GM18909 (cell line): ENCODE measurements at regions not wholly inside any gene's neighbourhood (a gene's known extent, or its start where the extent isn't known, plus 50 kb on each side); places are given as distances from the start of the nearest gene placed in this dataset.
"Not testable (repeated sequence)": the region's sequence is repeated elsewhere in the genome, so short reads cannot be mapped to it uniquely, and the experiment has no call there.

Experiments
- ATAC-seq: cut with Tn5 transposase; IDR thresholded peaks from one replicate; pipeline ENCODE4 v1.9.1; 2021; ENCODE audit warnings: mild to moderate bottlenecking; ENCODE audit not compliant: unreplicated experiment, poor library complexity

DNA sequence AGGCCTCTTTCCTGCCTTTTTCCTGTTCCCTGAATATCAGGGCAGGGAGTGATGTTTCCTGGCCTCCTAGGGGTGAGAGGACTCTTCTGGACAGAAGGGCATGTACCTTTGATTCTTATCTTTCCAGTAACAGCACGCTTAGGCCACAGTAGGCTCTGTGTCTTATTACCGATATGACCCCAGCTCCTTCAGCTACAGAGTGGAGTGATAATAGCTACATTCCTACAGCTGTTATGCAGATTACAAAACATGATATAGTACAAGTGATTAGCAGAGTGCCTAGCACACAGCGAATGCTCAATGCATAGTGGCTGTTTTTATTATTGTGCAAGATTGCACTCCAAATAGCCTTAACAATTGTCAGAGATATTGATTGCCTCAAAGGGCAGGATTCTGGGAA is 574.2 kb downstream of the CCSER2 start:
- no peak for ATAC-seq

DNA sequence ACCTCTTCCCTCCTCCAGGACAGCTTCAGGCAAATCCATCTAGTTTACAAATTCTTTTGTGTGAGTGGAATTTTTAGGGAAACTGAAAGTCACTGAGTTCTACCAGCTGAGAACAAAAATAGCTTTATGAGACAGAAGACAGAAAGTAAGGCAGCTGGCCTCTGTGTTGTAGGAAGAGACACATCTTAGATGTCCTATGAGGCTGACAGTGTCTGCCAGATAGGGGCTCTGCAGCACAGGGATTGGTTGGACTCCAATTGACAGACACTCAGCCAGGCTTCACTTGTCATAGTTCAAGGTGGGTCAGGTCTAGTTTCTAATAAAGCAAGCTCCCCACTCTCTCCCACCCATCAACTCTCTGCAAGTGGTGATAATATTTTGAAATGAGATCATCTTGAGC is 574.9 kb downstream of the CCSER2 start:
- no peak for ATAC-seq

DNA sequence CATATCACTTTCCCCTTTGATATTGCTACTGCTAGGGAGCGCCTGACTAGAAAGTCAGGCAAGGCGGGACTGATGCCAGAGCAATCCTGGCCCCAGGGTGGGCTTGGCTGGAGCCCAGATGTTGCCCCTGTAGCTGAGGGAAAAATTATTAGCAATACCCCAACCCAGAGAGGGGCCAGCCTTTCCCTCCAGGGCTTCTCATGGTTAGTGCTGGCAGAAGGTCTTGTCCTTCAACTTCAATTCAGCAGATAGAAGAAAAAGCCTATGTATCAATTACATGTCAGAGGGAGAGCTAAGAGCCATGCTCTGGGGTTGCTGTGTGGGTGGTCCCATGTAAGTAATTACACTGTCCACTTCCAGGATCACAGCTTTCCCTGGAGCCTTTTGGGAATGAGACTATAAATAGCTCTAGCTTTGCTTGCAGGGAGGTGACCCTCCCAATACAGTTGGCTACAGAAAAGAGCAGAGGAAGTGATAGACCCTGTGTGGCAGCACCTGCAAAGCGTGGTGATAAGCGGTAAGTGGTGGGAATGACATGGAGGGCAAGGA is 579.1 kb downstream of the CCSER2 start:
- ATAC-seq, result no peak

DNA sequence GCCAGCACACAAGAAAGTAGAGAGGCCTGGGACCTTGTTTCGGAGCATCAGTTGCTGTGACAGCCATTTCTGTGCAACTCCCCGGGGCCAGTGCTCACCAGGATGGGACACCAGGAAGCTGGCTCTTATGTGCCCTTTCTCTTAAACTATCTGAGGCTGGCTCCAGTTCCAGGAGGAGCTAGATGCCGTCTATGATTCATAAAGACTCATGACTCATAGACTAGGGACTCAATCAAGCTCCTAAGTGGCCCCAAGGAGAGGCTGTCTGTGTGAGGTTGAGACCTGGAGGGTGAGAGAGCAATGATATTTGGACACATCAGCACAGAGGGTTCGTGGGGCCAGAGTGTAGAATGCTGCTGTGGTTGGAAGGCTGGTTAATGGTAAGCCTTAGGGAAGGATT is 580.1 kb downstream of the CCSER2 start:
- no peak for ATAC-seq

DNA sequence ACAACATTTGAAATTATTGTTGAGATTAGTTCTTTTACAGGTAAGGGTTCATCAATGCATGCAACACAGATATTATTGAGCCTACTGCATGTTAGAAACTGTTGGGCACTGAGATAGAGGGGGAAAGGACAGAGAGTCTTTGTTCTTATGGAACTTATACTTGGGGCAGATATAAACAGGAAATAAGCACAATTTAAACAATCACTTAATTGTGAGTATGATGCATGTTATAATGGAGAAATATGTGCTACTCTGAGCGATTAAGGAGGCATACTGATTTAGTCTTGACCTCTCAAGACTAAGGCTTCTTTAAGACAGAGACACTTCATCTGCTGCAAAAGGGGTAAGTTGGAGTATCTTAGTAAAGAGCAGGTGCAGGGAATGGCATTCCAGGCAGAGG is 593.3 kb downstream of the CCSER2 start:
- no peak for ATAC-seq

DNA sequence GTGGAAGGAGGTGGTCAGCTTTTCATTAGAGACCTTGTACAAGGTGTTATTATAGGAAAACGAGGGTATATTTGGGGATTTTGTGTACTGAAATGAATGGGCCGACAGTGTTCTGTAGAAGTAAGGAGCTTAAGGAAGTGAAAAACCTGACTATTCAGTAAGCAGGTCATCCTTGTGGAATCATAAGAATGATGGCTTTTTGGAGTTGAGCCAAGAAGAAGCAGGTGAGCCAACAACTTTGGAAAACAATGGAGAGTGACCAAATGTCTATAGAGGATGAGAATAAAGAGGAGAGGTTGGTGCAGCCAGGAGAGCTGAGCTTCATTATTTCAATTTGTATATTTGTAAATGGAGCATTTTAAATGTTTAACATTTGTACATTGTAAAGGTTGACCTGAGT is 595.7 kb downstream of the CCSER2 start:
- no peak for ATAC-seq

DNA sequence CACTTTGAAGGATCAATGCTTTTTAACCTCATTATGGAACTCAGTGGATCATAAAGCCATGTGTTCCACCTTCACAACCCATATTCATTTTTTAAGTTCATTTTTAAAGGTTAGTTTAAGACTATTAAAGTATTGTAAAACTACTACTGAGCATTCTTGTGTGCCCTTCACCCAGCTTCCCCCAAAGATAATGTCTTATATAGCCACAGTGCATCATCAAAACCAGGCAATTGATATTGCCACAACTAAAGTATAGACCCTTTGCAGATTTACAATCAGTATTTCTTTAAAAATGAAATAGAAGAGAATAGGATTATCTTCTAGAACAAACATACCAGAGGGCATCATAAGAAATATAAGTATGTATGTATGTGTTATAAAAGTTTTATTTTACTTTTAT is 597.1 kb downstream of the CCSER2 start:
- ATAC-seq, result no peak

DNA sequence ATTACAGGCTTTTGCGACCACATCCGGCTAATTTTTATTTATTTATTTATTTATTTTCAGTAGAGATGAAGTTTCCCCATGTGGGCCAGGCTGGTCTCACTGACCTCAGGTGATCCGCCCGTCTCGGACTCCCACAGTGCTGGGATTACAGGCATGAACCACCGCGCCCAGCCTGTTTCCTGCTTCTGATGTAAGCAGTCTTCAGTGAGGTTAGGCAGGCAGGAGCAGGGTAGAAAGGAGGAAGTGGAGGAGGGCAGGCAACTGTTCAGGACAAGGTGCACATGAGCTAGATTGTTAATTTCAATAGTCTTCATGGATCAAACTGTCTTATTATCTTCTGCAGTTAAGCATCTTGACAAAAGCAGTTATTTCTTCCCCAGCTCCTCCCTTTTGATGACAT is 605.0 kb downstream of the CCSER2 start:
- no peak for ATAC-seq

DNA sequence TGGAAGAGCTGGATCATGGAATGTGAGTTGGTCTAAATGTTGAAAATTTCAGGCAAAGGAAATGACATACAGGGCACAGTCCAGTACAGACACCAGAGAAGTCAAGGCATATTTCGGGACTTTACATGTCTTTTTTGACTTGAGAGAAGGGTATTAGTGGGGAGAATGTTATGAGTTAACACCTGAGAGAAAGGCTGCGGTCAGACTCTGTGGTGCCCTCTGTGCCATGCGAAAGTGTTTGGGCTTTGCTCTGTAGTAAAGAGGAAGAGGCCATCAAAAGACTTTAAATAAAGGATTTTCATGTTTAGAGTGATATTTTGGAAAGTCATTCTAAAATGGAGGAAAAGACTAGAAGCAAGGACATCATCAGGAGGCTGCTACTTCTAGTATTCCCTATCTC is 607.4 kb downstream of the CCSER2 start:
- no peak for ATAC-seq

DNA sequence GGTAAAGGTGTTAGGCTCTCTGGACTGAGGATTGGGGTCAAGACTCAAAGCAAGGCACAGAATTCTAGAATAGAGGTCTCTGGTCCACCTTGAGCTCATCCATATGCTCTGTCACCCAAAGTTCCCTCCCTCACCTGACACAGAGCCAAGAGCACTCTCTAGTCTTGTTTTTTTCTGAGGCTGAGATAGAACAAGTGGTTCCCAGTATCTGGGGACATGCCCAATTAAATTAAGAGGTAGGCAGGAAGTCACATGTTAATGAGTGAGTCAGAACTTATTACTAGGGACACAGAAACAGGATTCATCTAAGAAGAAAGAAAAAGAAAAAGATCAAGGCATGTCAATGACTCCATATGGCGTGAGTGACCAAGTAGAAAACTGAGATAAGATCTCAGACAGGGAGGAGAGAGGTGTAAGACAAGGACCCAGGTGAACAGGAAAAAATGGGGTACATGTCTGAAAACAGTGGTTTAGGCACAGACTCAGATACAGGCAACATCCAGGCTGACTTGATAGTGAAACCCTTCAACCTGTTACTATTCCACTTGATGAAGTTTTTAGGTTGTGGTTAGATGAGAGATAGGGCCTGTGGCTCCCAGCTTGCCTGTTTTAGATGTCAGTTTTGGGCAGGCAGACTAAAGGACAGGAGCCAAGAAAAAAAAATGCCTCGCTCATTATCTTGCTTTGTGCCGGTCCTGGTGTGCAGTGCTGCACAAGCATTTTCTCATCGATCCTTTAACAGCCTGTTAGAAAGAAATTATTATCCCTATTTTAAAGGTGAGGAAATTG is 609.9 kb downstream of the CCSER2 start:
- no peak for ATAC-seq

DNA sequence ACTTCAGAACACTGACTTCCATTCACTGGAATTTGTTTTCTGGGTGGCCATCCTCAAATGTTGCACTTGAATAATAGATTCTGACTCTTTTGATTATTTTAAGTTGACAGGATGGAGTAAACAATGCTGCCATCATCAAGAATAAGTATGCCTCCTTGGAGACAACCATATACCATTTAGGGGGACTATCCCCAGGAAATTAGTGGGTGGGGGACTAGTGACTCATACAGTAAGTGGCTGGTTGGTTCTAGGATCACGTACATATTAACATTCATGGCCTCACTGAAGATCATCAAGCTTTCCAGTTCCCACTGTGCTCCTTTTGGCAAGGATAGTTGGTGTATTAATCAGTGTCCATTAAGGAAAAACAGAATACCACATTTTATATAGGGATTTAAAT is 615.2 kb downstream of the CCSER2 start:
- ATAC-seq, result no peak

DNA sequence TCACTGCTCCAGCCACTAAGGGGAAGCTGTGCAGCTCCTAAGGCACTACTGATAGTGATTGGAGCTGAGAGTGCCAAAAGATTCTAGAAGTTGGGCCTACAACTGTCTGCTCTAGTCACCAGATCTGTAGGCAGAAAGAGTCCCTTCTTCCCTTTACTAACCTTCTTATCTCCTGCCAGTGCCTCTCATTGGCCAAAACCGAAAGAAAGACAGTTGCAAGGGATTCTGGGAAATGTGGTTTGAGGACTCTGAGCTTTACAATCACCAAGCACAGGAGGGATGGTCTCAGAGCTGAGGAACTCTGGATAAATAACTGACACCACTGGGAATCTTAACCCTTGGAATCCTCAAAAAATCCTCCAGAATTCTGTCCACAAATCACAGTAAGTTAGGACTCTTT is 615.8 kb downstream of the CCSER2 start:
- no peak for ATAC-seq

DNA sequence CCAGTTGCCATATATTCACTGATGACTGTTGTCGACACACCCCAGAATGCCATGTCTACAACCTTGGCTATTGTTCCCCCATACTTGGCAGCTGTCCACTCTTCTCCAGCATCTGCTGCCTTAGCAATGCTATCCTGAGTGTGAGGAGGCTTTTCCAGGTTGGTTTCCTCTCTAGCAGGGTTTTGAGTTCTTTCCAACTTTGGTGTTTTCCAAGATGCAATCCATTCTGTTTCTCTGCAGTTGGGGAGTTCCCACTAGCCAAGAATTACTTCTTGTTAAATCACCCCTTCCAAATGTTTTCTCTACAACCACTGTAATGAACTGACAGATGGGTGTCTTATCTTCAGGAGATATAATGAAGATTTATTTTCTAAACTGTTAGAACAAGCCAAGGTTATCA is 617.4 kb downstream of the CCSER2 start:
- ATAC-seq, result no peak

DNA sequence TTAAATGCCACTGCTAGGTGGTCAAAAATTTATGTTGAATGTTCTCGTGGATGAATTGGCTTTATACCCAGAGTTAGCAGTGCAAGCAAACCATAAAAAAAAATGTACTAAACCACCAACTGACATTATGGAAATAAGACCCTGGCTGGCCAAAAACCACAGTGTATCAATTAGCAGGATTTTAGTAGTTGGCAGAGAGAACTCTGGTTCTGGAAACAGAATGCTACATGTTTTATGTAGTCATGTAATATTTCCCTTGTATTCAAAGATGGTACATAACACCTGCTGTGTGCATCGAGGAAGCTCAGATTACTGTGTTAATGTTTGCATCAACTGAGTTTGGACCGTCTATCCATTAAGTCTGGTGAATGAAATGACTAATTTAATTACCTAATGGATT is 618.5 kb downstream of the CCSER2 start:
- ATAC-seq, result no peak

DNA sequence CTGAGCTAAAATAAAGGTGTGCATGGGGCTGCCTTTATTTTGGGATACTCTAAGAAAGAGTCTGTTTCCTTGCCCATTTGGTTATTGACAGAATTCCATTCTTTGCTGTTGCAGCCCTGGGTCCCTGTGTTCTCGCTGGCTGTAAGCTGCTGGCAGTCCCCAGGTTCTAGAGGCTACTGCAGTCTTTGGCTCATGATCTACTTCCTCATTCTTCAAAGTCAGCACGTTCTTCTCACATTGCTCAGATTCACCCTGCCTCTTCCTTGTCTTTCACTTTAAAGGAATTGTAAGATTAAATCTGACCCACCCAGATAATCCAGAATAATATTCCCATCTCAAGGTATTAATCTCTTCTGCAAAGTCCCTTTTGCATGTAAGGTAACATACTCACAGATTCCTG is 620.3 kb downstream of the CCSER2 start:
- ATAC-seq, result no peak

DNA sequence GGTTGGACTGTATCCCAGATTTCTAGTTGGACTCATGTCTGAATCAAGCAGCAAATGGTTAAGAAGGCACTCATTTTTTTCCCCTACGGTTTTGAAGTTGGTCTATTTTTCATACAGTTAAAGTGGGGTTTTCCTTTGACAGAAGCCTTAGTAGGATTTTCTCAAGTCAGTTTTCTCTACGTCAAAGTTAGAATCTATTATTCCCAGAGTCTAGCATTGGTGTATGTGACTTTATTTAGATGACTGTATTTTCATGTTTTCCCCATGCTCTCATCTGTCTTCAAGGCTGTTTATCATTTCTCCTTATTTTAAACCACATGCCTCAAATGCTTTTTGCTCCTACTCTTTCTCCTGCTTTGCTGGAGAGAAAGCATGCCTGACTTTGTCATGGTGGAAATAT is 623.2 kb downstream of the CCSER2 start:
- no peak for ATAC-seq

DNA sequence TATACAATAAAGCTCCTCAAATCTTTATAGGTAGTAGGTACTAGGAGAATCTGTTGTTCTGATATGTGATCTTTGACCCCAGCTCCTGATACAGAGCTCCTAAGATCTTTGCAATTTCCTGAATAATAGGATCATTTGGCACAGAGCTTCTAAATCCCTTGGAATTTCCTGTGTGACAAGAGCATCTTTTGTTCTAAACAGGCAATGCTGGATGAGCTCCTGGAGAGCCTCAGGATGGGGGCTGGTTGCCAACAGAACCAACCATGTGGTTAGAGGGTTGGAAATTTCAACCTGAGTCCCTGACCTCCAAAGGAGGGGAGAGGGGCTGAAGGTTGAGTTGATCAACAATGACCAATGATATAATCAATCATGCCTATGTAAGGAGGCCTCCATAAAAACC is 629.0 kb downstream of the CCSER2 start:
- no peak for ATAC-seq

DNA sequence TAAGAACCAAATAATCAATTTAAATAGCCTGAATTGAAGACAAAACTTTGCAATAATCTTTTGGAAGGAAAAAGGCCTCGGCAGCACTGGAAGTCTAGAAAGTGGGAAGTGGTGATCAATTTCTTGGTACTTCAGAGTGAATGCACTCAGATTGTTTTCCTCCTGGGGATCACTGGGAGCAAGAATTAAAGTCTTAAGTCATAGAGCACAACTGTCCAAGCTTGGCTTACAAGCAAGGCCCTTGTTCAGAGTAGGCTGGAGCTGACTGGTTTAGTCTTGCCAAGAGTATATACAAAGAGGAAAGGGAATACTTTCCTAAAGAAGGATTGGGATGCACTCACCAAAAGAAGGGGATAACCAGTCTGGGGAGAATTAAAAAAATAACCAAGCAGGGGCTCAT is 637.1 kb downstream of the CCSER2 start:
- ATAC-seq, result no peak

DNA sequence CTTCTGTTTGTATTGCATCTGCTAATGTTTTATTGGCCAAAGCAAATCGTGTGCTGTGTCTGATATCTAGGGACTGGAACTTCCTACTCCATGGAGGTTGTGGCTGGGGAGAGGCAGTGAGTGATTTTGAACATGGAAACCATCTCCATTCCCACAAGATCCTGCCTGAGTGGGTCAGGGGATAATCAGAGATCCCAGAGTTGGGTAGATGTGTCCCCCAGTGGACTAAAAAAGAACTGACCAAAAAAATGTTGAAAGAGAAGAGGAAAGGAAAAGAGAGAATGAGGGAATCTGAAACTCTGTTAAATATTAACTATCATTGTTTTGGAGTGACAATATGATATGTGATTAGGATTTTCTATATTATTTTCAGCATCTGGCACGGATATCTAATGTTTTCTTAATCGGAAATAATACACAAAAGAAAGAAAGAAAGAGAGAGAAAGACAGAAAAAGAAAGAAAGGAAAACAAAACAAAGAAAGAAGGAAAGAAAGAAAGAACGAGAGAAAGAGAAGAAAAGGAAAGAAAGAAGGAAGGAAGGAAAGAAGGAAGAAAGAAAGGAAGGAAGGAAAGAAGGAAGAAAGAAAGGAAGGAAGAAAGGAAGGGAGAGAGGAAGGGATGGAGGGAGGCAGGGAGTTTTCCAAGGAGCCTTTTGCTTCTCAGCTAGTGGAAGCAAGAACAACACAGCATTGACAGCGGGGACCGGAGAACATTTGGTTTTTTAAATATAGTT is 638.5 kb downstream of the CCSER2 start:
- ATAC-seq, result no peak

DNA sequence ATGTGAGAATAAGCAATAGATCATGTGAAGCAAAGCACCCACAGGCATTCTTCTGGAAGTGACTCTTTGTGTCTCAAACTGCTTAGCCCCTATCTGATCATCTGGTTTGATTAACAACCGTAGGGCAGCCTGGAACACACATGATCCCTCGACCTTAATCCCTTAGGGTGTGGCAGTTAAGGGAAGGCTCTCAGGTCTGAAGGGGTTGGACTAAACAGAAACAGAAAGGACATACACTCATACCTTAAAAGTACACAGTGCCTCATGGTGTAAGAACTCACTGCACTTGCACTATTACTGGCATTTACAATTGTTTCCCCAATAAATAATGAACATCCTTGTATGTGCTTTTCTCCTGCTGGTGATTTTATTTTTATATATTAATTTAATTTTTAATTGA is 640.9 kb downstream of the CCSER2 start:
- not testable (repeated sequence) for ATAC-seq

DNA sequence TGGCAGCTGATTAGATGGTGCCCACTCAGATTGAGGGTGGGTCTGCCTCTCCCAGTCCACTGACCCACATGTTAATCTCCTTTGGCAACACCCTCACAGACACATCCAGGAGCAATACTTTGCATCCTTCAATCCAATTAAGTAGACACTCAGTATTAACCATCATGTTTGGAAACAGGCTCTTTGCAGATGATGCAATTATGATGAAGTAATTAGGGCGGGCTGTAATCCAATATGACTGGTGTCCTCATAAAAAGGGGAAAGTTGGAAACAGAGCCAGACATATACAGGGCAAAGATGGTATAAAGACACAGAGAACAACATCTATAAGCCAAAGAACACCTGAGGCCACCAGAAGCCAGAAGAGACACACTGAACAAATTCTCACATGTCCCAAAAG is 658.6 kb downstream of the CCSER2 start:
- ATAC-seq, result no peak

DNA sequence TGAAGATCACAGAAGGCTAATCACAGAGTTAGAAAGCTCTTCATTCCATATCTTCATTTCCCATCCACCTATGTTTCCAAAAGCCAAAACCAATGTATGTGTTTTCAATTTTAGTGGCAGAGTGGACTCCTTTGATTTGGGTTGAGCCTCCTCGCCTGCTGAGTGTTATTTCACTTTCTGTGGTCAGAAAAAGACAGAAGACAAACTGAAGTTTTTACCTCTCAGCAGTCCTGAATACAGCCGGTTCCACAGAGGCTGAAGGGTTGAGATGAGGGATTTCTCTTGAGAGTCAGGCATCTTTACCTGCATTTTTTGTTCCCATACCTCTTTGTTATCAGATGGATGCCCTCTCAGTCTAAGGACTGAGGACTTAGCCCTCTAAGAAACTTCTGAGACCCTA is 659.6 kb downstream of the CCSER2 start:
- no peak for ATAC-seq
